Body of pancreas (tissue), 4 donors: ENCODE measurements at regions not wholly inside any gene's neighbourhood (a gene's known extent, or its start where the extent isn't known, plus 50 kb on each side); places are given as distances from the start of the nearest gene placed in this dataset.

Experiments used
- ATAC-seq: fragments of 150-250 bp; one replicate; pipeline ENCODE4 v1.9.1; 2016
- DNase-seq, 4 donors: peaks; one replicate each; pipeline ENCODE4 v3.0.0-alpha.2; 2019
- H3K27ac ChIP-seq, 4 donors: fragments of 200-600 bp; sonication (generic); 1 replicate in 3 of 4; 2 replicates in 1 of 4; pipeline versions ENCODE4 v1.5.1 to v1.6.1; 2016 to 2019; ENCODE audit warnings: mild to moderate bottlenecking in 1 of 4, mixed read lengths in 1 of 4, moderate library complexity in 1 of 4
- H3K27me3 ChIP-seq, 2 donors: fragments of 200-600 bp; sonication (generic); one replicate each; pipeline ENCODE4 v1.6.0; 2016; ENCODE audit warnings: mild to moderate bottlenecking in 1 of 2
- H3K36me3 ChIP-seq, 2 donors: fragments of 200-600 bp; sonication (generic); replicated peaks in 1 of 2; 2 replicates each; pipeline ENCODE4 v1.5.1; 2016; ENCODE audit warnings: low read depth in 2 of 2; ENCODE audit not compliant: insufficient read depth in 1 of 2
- H3K4me1 ChIP-seq: fragments of 200-600 bp; sonication (generic); one replicate; pipeline ENCODE4 v1.6.0; 2016
- H3K4me3 ChIP-seq, 2 donors: fragments of 200-600 bp; sonication (generic); 1 replicate in 1 of 2; 2 replicates in 1 of 2; pipeline ENCODE4 v1.5.1; 2016 to 2019
- H3K9me3 ChIP-seq, 3 donors: fragments of 200-600 bp; sonication (generic); 1 replicate in 2 of 3; 2 replicates in 1 of 3; pipeline ENCODE4 v1.5.1; 2016
- CTCF ChIP-seq, 7 experiments: fragments of 450-650 bp in 4 of 7; fragments of 200-600 bp in 3 of 7; sonication (generic) in 3 of 7; IDR thresholded peaks; one replicate each; pipeline ENCODE4 v1.5.1; 2016 to 2019; ENCODE audit warnings: antibody characterized with exemption in 7 of 7
- POLR2A ChIP-seq, 3 donors: fragments of 450-650 bp; IDR thresholded peaks; one replicate each; pipeline ENCODE4 v1.6.1; 2016; ENCODE audit warnings: antibody characterized with exemption in 3 of 3, mild to moderate bottlenecking in 2 of 3
- WGBS, 2 donors: methylation state at CpG; one replicate each; pipeline ENCODE4 v1.1.5; 2017; 5-methylcytosine and 5-hydroxymethylcytosine counted together
- intact Hi-C: fragments of 100-400 bp; cut with DNase I; formaldehyde crosslinking; loops from one replicate; pipeline ENCODE4 v1.15.1; 2023

GRCh38 chr16:87027056-87027616, 290.1 kb downstream of the C16orf95 start:
- DNase-seq (no peak), ATAC-seq (no peak)
- Histone ChIP-seq H3K27ac (no peak overlapping the region), H3K9me3 (no peaks in the 10 kb centered on the region), H3K4me1 (no peaks in the 10 kb centered on the region), H3K27me3 (no peaks in the 10 kb centered on the region), H3K4me3 (no peak overlapping the region), H3K36me3 (no peaks in the 10 kb centered on the region)
- TF ChIP-seq CTCF (IDR thresholded peaks at IDR 0.05), result no peak
- TF ChIP-seq POLR2A (IDR thresholded peaks at IDR 0.05), result no peak
- 75 to 86% methylated on average over 13 to 16 of the region's 16 CpGs for WGBS, 2 donors
- intact Hi-C loops, result no loop called here

GRCh38 chr16:87028481-87029320, 288.5 kb downstream of the C16orf95 start:
- no peak overlapping the region for H3K4me3 ChIP-seq
- H3K27ac ChIP-seq, result no peak overlapping the region
- no peaks in the 10 kb centered on the region for H3K27me3 ChIP-seq
- DNase-seq (no peak), ATAC-seq (no peak)
- H3K4me1 ChIP-seq, result no peaks in the 10 kb centered on the region
- H3K36me3 ChIP-seq, result no peaks in the 10 kb centered on the region
- no peak for TF ChIP-seq POLR2A (IDR thresholded peaks at IDR 0.05)
- no peak for TF ChIP-seq CTCF (IDR thresholded peaks at IDR 0.05)
- 77 to 79% methylated on average over 14 of the region's 14 CpGs for WGBS, 2 donors
- H3K9me3 ChIP-seq, result no peaks in the 10 kb centered on the region
- intact Hi-C loops, result no loop called here

- no peak overlapping the region for H3K4me3 ChIP-seq
- no peaks in the 10 kb centered on the region for H3K27me3 ChIP-seq
- no peak for ATAC-seq
- intact Hi-C loops, result no loop called here
- H3K36me3 ChIP-seq, result no peaks in the 10 kb centered on the region
- no peaks in the 10 kb centered on the region for H3K4me1 ChIP-seq
- WGBS, 2 donors, result 54 to 65% methylated on average over 8 of the region's 8 CpGs
- TF ChIP-seq CTCF (IDR thresholded peaks at IDR 0.05) (no peak), POLR2A (IDR thresholded peaks at IDR 0.05) (no peak)
- H3K27ac ChIP-seq, result no peak overlapping the region
- no peaks in the 10 kb centered on the region for H3K9me3 ChIP-seq
- no peak for DNase-seq
Measured at GRCh38 chr16:87032554-87032953, 284.6 kb downstream of the C16orf95 start.

- Histone ChIP-seq H3K27ac (no peak overlapping the region), H3K9me3 (no peaks in the 10 kb centered on the region), H3K27me3 (no peaks in the 10 kb centered on the region), H3K4me1 (no peaks in the 10 kb centered on the region), H3K36me3 (no peaks in the 10 kb centered on the region), H3K4me3 (no peak overlapping the region)
- TF ChIP-seq POLR2A (IDR thresholded peaks at IDR 0.05) (no peak), CTCF (IDR thresholded peaks at IDR 0.05) (no peak)
- 73 to 80% methylated on average over 15 of the region's 15 CpGs for WGBS, 2 donors
- no peak for ATAC-seq
- no peak for DNase-seq
- intact Hi-C loops, result no loop called here
Measured at GRCh38 chr16:87033021-87033471, 284.1 kb downstream of the C16orf95 start.
